ENCODE measurements at regions not wholly inside any gene's neighbourhood (a gene's known extent, or its start where the extent isn't known, plus 50 kb on each side); places are given as distances from the start of the nearest gene placed in this dataset.
"Not testable (repeated sequence)": the region's sequence is repeated elsewhere in the genome, so short reads cannot be mapped to it uniquely, and the experiment has no call there.

DNA sequence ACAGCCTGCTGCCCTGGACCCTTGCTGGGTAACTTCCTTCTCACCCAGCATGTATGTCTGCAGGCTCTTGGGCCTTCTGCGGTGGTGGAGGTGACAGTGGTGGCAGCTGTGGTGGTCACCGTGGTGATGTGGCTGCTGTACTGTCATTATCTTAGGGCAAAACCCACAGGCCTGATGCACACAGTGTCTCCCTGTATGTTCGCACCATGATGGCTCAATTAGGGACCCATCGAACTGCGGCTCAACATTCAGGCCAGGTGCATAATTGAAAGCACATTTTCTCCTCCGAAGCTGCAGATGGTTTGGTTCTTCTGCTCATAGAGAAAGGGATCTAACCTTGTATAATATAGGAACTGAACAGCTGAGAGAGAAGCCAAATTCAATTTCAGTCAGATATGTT lies 208.3 kb downstream of the ZNF479 start:
- TF ChIP-seq POLR2A (IDR thresholded peaks at IDR 0.05): not testable (repeated sequence)
- TF ChIP-seq, protein P1, sequence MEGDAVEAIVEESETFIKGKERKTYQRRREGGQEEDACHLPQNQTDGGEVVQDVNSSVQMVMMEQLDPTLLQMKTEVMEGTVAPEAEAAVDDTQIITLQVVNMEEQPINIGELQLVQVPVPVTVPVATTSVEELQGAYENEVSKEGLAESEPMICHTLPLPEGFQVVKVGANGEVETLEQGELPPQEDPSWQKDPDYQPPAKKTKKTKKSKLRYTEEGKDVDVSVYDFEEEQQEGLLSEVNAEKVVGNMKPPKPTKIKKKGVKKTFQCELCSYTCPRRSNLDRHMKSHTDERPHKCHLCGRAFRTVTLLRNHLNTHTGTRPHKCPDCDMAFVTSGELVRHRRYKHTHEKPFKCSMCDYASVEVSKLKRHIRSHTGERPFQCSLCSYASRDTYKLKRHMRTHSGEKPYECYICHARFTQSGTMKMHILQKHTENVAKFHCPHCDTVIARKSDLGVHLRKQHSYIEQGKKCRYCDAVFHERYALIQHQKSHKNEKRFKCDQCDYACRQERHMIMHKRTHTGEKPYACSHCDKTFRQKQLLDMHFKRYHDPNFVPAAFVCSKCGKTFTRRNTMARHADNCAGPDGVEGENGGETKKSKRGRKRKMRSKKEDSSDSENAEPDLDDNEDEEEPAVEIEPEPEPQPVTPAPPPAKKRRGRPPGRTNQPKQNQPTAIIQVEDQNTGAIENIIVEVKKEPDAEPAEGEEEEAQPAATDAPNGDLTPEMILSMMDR (IDR thresholded peaks at IDR 0.05): not testable (repeated sequence)
